ENCODE measurements at regions not wholly inside any gene's neighbourhood (a gene's known extent, or its start where the extent isn't known, plus 50 kb on each side); places are given as distances from the start of the nearest gene placed in this dataset.

GRCh38 chr10:123326674-123327073 is 172.5 kb downstream of the BUB3 start:
- TF ChIP-seq GATA3 (IDR thresholded peaks at IDR 0.05; ENCODE audit: low read depth, low read length): no peak
- TF ChIP-seq GATA2 (IDR thresholded peaks at IDR 0.05; ENCODE audit: low read depth, low read length): no peak
